HG03095 (cell line): ENCODE measurements at regions not wholly inside any gene's neighbourhood (a gene's known extent, or its start where the extent isn't known, plus 50 kb on each side); places are given as distances from the start of the nearest gene placed in this dataset.

Source experiments
- ATAC-seq: cut with Tn5 transposase; IDR thresholded peaks from one replicate; pipeline ENCODE4 v1.9.1; 2021; ENCODE audit warnings: moderate library complexity; ENCODE audit not compliant: unreplicated experiment

- ATAC-seq = no peak
Observed at GRCh38 chr3:117246771-117247555, 537.4 kb downstream of the TUSC7 start.

DNA sequence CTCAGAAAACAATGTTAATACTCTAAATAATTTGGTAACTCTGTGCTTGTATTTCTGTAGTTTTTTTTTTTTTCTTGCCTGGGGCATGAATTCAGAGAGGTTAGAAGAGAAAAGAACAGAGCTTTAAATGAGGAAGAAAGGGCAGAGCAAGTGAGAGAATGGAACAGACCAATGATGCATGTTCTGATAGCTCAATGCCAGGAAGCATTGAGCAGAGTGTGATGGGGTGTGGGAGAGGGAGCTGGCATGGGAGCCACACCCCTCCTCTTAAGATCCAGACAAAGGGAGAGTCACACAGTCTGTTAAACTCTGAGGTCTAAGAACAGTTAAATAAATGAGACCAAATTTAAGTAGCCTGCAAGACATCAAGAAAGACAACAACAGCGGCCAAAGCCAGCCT, 538.6 kb downstream of the TUSC7 start:
- ATAC-seq = no peak

GRCh38 chr3:117252208-117252607, 542.6 kb downstream of the TUSC7 start:
- ATAC-seq = no peak

- ATAC-seq = no peak
Observed at GRCh38 chr3:117252651-117253050, 543.1 kb downstream of the TUSC7 start.

GRCh38 chr3:117253636-117254035, 544.1 kb downstream of the TUSC7 start:
- no peak for ATAC-seq

GRCh38 chr3:117254985-117255384, 545.4 kb downstream of the TUSC7 start:
- no peak for ATAC-seq

DNA sequence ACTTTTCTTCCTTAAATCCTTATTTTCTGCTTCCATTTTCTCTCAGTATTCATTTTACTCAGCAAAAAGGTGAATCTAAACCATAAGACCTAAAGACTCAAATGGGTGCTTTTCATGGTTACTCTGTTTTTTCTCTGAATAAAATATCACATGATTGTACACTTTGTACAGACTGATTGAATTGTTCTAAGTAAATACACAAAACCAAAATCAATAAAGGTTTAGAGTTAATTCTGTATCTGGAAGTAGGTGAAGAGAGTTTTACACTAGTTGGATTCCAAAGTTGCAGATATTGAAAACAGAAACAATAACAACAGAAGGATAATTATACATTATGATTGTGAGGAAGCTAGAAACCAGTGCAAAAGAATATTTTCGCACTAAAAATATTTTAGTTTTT, 546.2 kb downstream of the TUSC7 start:
- no peak for ATAC-seq

DNA sequence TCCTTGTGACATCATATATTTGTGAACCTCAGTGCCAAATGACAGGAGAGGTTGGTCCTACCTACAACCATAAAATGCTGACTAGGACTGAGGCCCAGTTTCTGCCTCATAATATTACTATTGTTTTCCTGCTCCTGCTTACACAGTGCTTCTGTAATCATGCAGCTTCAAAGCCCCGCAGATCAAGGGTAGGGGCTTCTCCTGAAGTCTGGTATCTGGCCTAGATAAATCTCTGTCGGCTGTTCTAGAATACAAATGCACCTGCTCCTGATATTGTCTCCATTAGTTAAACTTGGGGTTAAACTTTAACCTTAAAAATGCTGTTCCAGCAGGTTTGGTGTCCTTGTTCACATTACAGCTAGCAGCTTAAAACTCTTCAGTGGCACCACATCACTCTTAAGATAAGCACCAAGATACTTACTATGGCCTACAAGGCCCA, 552.4 kb downstream of the TUSC7 start:
- no peak for ATAC-seq

- ATAC-seq = no peak
Observed at GRCh38 chr3:117263270-117263669, 553.7 kb downstream of the TUSC7 start.

GRCh38 chr3:117263745-117264144, 554.2 kb downstream of the TUSC7 start:
- no peak for ATAC-seq

DNA sequence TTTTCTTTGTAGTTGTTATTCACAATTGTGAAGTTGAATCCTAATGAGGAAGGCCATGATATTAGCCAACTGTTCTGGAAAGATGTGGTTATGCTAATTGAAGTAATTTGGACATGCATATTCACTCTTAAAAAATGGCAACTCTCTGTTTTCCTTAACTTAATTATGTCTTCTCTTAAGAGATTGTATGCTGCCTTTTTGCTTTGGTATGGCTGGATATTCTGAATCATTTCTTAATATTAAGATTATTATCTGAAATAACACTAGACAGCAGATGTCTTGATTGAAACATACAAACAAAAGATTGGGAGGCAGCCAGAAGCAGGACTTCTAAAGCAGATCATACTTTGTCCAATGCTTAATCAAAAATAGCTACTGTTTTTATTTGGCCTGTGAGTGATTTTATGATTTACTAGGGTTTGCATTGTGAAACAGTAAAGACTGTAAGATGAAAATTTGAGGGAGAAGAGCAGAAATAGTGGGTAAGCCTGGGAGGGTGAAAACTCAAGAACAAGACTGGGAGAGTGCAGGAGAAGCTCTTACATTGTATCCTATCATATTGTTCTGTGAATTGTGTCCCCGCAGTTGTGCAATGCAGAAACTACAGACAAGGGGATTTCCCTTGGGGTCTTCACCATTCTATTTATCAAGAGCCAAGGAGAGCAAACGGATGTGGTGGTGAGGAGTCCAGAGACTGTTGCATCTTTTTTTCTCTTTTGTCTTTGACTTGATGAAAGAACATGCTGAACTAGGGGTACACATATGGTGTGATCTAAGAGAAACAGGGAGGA, 554.8 kb downstream of the TUSC7 start:
- no peak for ATAC-seq

DNA sequence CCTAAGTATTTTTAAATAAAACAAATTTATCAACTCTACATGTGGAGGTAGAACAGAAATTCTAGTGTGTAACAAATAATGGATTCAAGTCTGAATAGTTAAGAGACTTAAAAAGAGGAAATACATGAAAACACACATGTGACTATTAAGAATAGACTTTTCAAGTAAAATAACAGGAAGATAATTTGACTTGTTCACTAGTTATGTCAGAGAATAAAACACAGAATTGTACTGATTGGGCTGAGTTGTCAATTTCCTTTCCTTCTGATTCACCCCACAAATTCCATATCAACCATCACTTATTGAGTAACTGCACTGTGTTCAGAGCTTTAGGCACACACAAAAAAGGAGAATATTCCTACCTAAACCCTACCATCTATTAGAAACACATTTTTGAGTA, 557.2 kb downstream of the TUSC7 start:
- ATAC-seq = no peak

- no peak for ATAC-seq
Observed at GRCh38 chr3:117268318-117268717, 558.7 kb downstream of the TUSC7 start.

DNA sequence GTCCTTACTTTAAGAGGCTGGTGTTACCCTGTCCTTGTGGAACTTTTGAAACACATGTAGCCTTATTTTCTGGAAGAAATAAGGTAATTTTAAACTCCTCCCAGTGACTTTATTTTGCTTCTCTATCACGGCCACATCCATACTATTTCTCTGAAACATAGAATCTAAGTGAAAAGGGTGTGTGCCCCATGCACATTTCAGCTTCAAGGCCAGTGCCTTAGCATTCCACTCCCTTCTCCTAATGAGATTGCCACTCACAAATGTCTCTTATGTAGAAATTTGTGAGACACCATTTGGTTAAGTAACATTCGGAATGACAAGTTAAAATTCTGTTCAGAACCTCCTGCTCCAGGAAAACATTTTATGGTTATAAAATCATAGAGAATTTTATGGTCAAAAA, 562.7 kb downstream of the TUSC7 start:
- no peak for ATAC-seq

- no peak for ATAC-seq
Observed at GRCh38 chr3:117272876-117273523, 563.4 kb downstream of the TUSC7 start.

GRCh38 chr3:117277816-117278215, 568.2 kb downstream of the TUSC7 start:
- ATAC-seq = no peak

DNA sequence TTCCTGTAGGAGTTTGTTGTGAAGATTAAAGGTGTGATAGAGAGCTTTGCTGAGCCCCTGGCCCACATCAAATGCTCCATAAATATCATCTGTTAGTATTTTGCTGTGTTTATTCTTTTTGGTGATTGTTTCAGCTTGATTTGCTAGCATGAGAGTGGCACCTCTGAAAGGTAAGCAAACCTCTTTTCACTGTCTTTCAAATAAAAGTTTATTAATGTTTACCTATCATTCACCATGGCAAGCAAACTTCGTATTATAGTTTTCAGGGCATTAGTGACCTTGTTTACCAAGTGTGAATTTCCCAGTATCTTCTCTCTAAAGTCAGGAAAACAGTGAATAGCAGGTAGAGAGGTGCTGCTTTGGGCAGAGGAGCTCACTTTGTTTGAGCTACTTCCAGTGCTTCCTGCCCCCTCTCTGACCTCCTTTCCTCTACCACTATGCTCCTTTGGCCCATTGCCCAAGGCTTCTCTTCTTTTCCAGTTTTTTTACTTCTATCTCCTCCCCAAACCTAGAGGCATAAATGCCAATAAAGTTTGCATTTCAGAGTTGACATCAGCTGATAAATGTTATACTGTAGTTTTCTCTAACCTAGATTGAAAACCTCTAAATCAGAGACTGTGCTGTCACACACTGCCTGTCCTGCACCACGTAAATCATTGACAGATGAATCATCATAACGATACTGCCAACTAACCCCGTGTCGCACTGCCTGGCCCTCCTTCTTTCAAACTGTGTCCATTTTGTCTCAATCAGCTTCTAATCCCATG, 569.0 kb downstream of the TUSC7 start:
- ATAC-seq = peak; percentile 94

GRCh38 chr3:117281371-117281770, 571.8 kb downstream of the TUSC7 start:
- ATAC-seq = no peak

DNA sequence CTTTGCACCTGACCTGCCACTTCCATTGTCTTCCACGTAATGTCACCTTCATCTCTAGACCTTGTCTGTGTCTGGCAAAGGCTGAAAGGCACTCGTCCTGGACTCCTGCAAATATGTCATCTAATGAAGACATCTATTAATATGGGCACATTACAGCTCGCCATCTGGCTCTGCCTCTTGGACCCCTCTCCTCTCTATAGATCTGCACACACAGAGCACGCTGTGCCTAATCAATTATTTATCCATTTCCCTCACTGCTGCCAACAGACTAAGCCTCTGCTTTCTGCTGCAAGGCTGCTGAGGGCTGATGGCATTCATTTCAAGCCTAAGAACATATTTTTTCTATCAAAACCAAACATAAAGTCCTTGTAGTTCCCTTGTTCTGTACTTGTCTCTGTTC, 573.0 kb downstream of the TUSC7 start:
- ATAC-seq = no peak

GRCh38 chr3:117285737-117286136, 576.2 kb downstream of the TUSC7 start:
- ATAC-seq = no peak

DNA sequence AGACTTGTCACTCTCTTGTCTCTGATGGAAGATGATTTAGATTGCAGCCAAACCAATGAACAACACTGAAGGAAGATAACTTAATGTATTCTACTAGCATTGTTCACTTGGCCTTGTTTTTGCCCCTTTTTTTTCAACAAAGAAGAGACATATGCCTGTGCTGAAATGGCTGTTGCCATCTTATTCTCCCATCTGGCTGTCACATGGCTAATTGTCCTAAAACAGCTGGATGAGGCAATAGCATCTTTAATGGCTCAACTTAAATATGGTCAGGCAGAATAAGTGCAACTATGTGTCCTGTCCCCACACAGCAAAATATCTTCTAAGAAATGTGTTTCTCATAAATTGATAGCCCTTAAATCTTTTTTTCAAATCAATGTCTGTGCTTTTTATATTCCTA, 576.9 kb downstream of the TUSC7 start:
- no peak for ATAC-seq
